Left renal pelvis (tissue), 4 donors: ENCODE measurements at regions not wholly inside any gene's neighbourhood (a gene's known extent, or its start where the extent isn't known, plus 50 kb on each side); places are given as distances from the start of the nearest gene placed in this dataset.
"Not testable (repeated sequence)": the region's sequence is repeated elsewhere in the genome, so short reads cannot be mapped to it uniquely, and the experiment has no call there.

Experiments used
- DNase-seq, 4 donors: peaks; one replicate each; pipeline ENCODE4 v3.0.0-alpha.2; 2013; ENCODE audit warnings: low read depth in 4 of 4, low spot score in 3 of 4

- DNase-seq, result no peak
These were observed 202.8 kb upstream of the SMIM30 start for GRCh38 chr7:113321201-113321600.

GRCh38 chr7:113320419-113320818 lies 202.1 kb upstream of the SMIM30 start:
- DNase-seq, result no peak

GRCh38 chr7:113314594-113314993 lies 196.2 kb upstream of the SMIM30 start:
- no peak for DNase-seq

- DNase-seq, result no peak
These were observed 190.0 kb upstream of the SMIM30 start for GRCh38 chr7:113308399-113308798.

DNA sequence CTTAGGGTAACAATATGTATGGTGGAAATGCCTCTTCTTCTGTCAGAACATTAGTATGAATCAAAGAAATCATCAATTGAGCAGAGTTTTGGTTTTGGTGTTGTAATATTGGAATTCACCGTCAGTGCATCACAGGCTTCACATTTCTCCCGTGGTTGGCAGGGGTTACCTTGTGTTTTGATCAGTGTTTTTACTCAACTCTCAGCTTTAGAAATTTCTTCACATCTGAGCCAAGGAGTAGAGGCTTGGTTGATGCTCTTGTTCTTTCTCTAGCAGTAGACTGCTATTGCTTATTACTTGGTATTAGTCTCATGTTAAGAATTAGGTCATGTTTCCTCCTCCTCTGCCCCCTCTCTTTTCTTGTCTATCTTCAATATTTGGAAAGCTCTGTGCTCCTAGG lies 188.8 kb upstream of the SMIM30 start:
- no peak for DNase-seq

DNA sequence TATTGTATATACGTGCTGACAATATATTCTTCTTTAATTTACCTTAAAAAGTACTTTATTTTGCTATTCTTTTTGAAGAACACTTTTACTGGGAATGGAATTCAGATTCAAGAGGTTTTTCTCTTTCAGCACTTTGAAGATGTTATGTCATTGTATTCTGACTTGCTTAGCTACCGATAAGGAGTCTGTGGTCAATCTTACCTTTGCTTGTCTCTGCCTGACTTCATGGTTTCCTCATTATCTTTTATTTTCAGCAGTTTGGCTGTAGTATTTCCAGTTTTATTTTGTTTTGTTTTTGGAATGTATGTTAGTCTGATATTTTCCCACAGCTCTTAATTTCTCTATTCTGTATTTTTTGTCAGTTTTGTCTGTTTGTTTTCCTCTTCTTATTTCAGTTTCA lies 187.9 kb upstream of the SMIM30 start:
- no peak for DNase-seq

DNA sequence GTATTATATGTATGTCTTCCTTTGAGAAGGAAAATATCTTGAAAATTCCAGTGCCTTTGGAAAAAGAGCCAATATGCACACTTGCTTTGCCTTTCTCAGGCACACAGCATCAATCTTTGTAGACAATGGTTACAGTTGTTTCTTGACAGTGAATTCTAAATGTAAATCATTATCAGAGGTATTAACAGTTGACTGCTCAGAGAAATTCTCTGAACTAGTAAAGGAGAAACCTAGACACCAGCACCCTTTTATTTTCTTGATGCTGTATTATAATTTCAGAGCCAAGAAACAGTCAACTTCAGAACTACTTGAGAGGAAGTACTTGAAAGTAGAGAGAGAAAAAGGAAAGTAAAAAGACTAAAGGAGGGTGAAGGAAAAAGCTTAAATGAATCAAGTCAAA lies 185.8 kb upstream of the SMIM30 start:
- DNase-seq, result no peak

DNA sequence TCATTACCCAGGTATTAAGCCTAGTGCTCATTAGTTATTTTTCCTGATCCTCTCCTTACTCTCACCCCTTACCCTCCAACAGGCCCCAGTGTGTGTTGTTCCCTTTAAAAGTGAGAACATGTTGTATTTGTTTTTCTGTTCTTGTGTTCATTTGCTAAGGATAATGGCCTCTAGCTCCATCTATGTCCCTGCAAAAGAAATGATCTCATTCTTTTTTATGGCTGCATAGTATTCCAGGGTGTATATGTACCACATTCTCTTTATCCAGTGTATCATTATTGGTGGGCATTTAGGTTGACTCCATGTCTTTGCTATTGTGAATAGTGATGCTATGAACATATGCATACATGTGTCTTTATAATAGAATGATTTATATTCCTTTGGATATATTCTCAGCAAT lies 185.0 kb upstream of the SMIM30 start:
- not testable (repeated sequence) for DNase-seq

GRCh38 chr7:113301983-113302382 lies 183.6 kb upstream of the SMIM30 start:
- DNase-seq, result no peak

- DNase-seq, result no peak
These were observed 182.8 kb upstream of the SMIM30 start for GRCh38 chr7:113301141-113301540.

DNA sequence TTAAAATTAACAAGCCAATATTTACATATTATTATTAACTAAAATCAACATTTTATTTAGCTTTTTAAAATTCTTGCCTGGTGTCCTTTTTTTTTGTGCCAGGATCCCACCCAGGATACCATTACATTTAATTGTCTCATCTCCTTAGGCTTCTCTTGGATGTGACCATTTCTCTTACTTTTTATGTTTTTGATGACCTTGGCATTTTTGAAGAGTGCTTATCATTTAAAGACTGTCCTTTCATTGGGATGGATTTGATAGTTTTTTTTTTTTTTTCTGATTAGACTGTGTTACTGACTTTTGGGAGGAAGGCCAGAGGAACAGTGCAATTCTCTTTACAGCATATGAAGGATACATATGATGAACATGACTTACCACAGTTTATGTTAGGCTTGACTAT lies 181.4 kb upstream of the SMIM30 start:
- DNase-seq, result no peak

DNA sequence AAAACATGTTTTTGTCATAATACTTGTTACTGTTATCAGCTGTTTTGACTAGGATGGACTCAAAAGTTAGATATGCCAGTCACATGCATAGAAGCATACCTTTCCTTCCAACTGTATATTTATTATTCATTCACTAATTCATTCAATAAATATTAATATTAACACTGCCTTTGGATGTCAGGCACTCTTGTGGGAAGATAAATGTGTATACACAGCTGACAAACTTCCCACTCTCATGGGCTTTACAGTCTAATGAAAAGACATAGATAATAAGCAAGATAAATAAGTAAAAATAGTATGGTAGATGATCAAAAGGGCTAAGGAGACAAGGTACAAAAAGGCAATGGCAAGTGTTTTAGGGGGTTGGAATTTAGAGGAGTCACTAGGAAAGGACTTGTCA lies 180.1 kb upstream of the SMIM30 start:
- no peak for DNase-seq

DNA sequence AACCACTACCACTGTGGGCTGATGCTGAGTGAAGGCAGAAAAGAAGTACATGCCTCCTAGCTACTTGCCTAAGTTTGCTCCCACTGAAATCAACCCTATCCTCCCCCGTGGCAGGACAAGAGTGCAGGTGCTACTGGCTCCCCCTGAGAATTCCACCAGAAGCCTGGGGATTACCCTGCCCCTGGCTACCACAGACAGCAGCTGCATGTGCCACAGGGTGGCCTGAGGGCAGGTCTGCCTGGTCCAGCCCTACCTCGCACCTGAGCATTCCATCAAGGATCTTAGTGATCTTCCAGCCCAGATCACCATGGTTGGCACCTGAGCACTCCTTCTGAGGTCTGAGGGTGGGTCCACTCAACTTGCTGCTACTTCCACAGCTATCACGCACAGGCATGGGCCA lies 176.4 kb upstream of the SMIM30 start:
- DNase-seq, result no peak

- no peak for DNase-seq
These were observed 173.8 kb upstream of the SMIM30 start for GRCh38 chr7:113292105-113292504.

- DNase-seq, result no peak
These were observed 172.7 kb upstream of the SMIM30 start for GRCh38 chr7:113291058-113291457.

GRCh38 chr7:113289140-113289740 lies 170.9 kb upstream of the SMIM30 start:
- DNase-seq, result no peak

DNA sequence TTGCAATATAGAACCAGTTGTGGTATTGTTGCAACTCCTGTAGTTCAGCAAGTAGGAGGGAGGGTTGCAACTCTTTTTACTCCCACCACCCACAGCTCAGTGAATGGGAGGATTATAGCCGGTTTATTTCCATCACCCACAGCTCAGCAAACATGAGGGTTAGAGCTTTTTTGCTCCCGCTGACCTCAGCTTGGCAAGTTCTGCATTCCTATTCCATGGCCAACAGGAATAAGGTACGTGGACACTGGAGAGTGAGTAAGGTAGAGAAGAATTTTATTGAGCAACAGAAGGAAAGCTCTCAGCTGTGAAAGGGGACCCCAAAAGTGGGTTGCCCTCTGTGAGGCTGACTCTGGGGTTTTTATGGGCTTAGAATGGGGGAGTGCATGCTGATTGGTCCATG lies 167.1 kb upstream of the SMIM30 start:
- DNase-seq, result no peak

DNA sequence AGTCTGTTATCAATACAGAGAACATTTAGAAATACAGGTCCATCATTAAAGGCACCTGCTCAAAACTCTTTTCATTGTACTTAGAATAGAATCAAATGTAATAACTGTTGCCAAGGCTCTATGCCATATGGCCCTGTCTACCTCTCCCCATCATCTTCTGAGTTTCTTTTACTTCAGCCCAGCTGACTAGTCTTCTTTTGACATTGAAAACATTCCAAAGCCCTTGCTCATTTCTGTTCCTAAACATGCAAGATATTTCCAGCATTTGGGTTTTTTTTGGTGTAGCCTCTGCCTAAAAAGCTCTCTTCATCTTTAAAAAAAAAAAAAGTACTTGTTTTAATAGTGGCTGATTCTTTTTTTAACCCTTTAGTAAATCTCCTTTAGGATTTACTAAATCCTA lies 165.5 kb upstream of the SMIM30 start:
- DNase-seq, result no peak

DNA sequence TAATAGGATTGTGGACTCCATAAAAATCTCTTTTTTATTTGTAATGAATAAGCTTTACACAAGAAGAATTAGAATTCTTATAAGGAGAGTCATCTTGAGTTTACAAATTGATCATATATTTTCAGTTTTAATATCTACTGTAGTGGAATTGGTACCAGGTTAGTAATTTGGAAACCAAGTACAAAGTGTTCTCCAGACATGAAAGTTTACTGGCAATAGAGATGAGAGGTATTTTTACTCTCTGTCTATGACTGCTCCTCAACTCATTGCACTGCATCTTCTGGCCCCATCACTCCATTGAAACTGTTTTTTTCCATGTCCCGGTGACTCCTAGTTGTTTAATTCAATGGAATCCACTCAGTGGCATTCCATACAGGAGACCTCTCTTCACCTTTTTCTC lies 164.5 kb upstream of the SMIM30 start:
- no peak for DNase-seq

GRCh38 chr7:113281223-113281622 lies 162.9 kb upstream of the SMIM30 start:
- no peak for DNase-seq

DNA sequence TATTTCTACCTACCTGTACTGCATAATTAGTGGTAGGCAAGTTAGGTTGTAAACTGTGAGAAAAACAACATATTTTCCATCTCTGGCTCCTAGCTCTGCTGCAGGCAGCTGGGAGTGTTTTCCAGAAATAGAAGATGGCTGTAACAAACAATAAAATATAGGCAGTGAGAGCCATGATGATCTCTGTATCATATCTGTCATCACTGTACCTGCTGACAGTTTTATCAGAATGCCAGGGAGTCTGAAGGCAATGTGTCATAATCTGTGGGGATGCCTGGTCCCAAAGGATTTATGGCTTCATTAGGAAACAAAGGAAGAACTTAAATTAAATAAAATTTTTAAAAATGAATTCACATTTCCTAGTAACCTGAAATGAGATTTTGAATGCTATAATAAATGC lies 160.9 kb upstream of the SMIM30 start:
- no peak for DNase-seq

GRCh38 chr7:113270790-113271189 lies 152.4 kb upstream of the SMIM30 start:
- no peak for DNase-seq

DNA sequence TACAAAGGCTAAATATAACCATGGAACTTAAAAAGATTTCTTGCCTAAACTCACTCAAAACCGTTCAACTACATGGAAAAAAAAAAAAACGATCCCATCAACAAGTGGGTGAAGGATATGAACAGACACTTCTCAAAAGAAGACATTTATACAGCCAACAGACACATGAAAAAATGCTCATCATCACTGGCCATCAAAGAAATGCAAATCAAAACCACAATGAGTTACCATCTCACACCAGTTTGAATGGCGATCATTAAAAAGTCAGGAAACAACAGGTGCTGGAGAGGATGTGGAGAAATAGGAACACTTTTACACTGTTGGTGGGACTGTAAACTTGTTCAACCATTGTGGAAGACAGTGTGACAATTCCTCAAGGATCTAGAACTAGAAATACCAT lies 151.2 kb upstream of the SMIM30 start:
- DNase-seq, result not testable (repeated sequence)
